Left ventricle myocardium inferior (tissue), 1 donor: ENCODE measurements at regions not wholly inside any gene's neighbourhood (a gene's known extent, or its start where the extent isn't known, plus 50 kb on each side); places are given as distances from the start of the nearest gene placed in this dataset.

Experiments used
- DNase-seq: peaks from one replicate; pipeline ENCODE4 v3.0.0-alpha.2; 2020
- H3K27ac ChIP-seq: fragments of 200-600 bp; replicated peaks from 2 replicates; pipeline ENCODE4 v1.8.0; 2021
- H3K27me3 ChIP-seq: fragments of 200-600 bp; 2 replicates; pipeline ENCODE4 v1.8.0; 2021; ENCODE audit warnings: low read depth
- H3K36me3 ChIP-seq: fragments of 200-600 bp; 2 replicates; pipeline ENCODE4 v1.8.0; 2021
- H3K4me1 ChIP-seq: fragments of 200-600 bp; 2 replicates; pipeline ENCODE4 v1.8.0; 2021
- H3K4me3 ChIP-seq: fragments of 200-600 bp; 2 replicates; pipeline ENCODE4 v1.8.0; 2021; ENCODE audit warnings: mild to moderate bottlenecking, moderate library complexity
- H3K9me3 ChIP-seq: fragments of 200-600 bp; replicated peaks from 2 replicates; pipeline ENCODE4 v1.8.0; 2021
- CTCF ChIP-seq: fragments of 200-600 bp; IDR thresholded peaks from 2 replicates; pipeline ENCODE4 v1.8.0; 2021; ENCODE audit warnings: antibody characterized with exemption, mild to moderate bottlenecking, borderline replicate concordance
- intact Hi-C: fragments of 100-400 bp; cut with micrococcal nuclease; formaldehyde crosslinking; loops from one replicate; pipeline ENCODE4 v1.11.0; 2022
- donor health status: DM: no; HTN: yes; CAD: no; lungs with severe emphysema.

GRCh38 chr12:94092516-94093241 is 55.7 kb upstream of the PLXNC1 start:
- intact Hi-C loops, result no loop called here
- Histone ChIP-seq H3K9me3 (no peaks in the 10 kb centered on the region), H3K4me3 (no peak overlapping the region), H3K4me1 (no peaks in the 10 kb centered on the region), H3K27ac (no peak overlapping the region), H3K36me3 (no peaks in the 10 kb centered on the region), H3K27me3 (no peaks in the 10 kb centered on the region)
- no peak for DNase-seq
- no peak for TF ChIP-seq CTCF

GRCh38 chr12:94094700-94095099 is 53.7 kb upstream of the PLXNC1 start:
- no peak overlapping the region for H3K27ac ChIP-seq
- no peak for DNase-seq

GRCh38 chr12:94095618-94096017 is 52.8 kb upstream of the PLXNC1 start:
- H3K4me3 ChIP-seq, result no peak overlapping the region
- intact Hi-C loops, result no loop called here
- H3K9me3 ChIP-seq, result no peaks in the 10 kb centered on the region
- H3K4me1 ChIP-seq, result no peaks in the 10 kb centered on the region
- H3K36me3 ChIP-seq, result no peaks in the 10 kb centered on the region
- TF ChIP-seq CTCF, result no peak
- DNase-seq, result no peak
- H3K27me3 ChIP-seq, result no peaks in the 10 kb centered on the region
- no peak overlapping the region for H3K27ac ChIP-seq

More at GRCh38 chr12:94094700-94095099, 53.7 kb upstream of the PLXNC1 start:
- no peak for TF ChIP-seq CTCF
- H3K4me1 ChIP-seq, result no peaks in the 10 kb centered on the region
- no peaks in the 10 kb centered on the region for H3K27me3 ChIP-seq
- H3K36me3 ChIP-seq, result no peaks in the 10 kb centered on the region
- H3K4me3 ChIP-seq, result no peak overlapping the region
- intact Hi-C loops, result no loop called here
- no peaks in the 10 kb centered on the region for H3K9me3 ChIP-seq

- no peak overlapping the region for H3K4me3 ChIP-seq
- H3K4me1 ChIP-seq, result peaks cover 15% of the 10 kb centered on the region
- intact Hi-C loops, result no loop called here
- TF ChIP-seq CTCF, result no peak
- H3K27ac ChIP-seq, result no peak overlapping the region
- no peaks in the 10 kb centered on the region for H3K36me3 ChIP-seq
- H3K27me3 ChIP-seq, result no peaks in the 10 kb centered on the region
- DNase-seq, result no peak
- H3K9me3 ChIP-seq, result no peaks in the 10 kb centered on the region
These were observed 49.9 kb upstream of the PLXNC1 start for GRCh38 chr12:94098466-94098865.
